ENCODE measurements at regions not wholly inside any gene's neighbourhood (a gene's known extent, or its start where the extent isn't known, plus 50 kb on each side); places are given as distances from the start of the nearest gene placed in this dataset.

- no peak for DNase-seq (ENCODE audit: low read depth, low spot score)
These were observed 1944.6 kb upstream of the WWC1 start for GRCh38 chr5:166346726-166347374.

GRCh38 chr5:166349046-166349445 lies 1942.4 kb upstream of the WWC1 start:
- DNase-seq (ENCODE audit: low read depth, low spot score) = no peak

DNA sequence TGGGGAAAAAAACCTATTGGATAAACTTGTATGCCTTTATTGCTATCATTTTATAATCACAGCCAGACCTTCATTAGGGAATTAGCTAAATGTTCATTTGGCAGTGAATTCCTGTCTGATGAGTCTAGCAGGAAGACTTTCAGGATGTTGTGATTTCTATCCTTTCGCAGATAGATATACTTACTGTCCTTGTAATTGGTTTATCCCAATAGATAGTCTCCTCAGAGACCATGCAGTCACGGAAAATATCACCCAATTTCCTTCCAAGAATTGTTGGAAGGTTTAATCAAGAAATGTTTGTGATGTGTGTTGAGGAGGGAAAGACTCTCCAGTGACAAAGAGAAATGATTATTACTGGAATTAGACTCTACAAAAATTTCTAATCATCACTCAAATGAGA lies 1937.9 kb upstream of the WWC1 start:
- no peak for DNase-seq (ENCODE audit: low read depth, low spot score)

DNA sequence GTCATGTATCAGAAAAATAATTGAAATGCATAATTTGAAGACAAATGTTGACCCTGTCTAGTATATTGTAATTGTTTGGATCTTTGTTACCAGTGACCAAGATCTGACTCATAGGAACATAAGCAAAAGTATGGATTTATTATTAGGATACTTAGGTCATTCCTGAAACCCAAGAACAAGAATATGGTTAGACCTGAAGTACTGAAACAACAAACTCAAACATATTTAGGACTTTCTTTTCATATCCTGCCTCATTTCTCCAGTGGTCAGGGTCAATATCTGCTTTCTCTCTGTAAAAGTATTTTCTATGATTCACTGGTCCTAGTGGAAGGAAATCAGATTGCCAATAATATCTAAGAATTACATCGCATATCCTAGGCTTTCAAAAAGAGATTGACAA lies 1937.1 kb upstream of the WWC1 start:
- no peak for DNase-seq (ENCODE audit: low read depth, low spot score)

- DNase-seq (ENCODE audit: low read depth, low spot score) = no peak
These were observed 1935.3 kb upstream of the WWC1 start for GRCh38 chr5:166356096-166356495.

GRCh38 chr5:166358127-166358830 lies 1933.2 kb upstream of the WWC1 start:
- peak; percentile 23 for DNase-seq (ENCODE audit: low read depth, low spot score)

GRCh38 chr5:166363087-166363760 lies 1928.2 kb upstream of the WWC1 start:
- DNase-seq (ENCODE audit: low read depth, low spot score) = no peak

GRCh38 chr5:166365164-166365563 lies 1926.3 kb upstream of the WWC1 start:
- no peak for DNase-seq (ENCODE audit: low read depth, low spot score)

- no peak for DNase-seq (ENCODE audit: low read depth, low spot score)
These were observed 1924.1 kb upstream of the WWC1 start for GRCh38 chr5:166367391-166367790.

- no peak for DNase-seq (ENCODE audit: low read depth, low spot score)
These were observed 1922.1 kb upstream of the WWC1 start for GRCh38 chr5:166369346-166369745.

- DNase-seq (ENCODE audit: low read depth, low spot score) = no peak
These were observed 1921.6 kb upstream of the WWC1 start for GRCh38 chr5:166369807-166370206.

GRCh38 chr5:166370928-166371690 lies 1920.3 kb upstream of the WWC1 start:
- peak; percentile 28 for DNase-seq (ENCODE audit: low read depth, low spot score)

DNA sequence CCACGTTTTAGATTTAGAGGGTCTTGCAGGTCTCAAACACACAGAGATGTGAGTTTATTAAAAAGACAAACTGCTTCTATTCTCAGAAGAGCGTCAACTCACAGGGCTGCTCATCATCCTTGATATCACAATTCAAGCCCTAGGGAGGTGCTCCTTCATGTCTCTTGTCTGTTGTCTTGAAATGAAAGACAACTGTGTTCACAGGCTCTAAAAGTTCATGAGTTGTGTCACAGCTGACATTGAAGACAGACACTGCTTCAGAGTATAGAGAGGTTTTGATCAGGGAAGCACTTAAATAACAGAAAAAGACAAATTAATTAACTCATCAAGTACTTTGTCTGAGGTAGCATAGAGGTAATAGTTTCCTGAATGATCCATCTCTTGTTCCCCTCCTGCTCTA lies 1917.6 kb upstream of the WWC1 start:
- no peak for DNase-seq (ENCODE audit: low read depth, low spot score)

DNA sequence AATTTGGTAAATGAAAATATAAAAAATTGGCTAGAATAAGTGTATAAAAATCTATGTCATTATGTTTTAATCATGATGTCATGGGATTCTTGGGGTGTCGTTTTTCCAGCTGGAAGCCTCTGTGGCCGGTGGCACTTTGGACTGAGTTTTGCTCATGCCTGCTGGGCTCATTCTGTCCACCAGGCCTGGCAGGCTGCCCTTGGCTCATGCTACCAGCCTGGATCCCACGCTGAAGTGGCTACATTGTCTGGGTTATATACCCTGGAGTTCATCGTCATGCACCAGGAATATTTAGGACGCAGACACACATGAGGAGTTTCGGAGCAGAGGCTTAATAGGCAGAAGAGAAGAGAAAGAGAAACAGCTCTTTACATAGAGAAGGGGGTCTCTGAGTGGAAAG lies 1913.7 kb upstream of the WWC1 start:
- DNase-seq (ENCODE audit: low read depth, low spot score) = peak; percentile 76

GRCh38 chr5:166379517-166379916 lies 1911.9 kb upstream of the WWC1 start:
- DNase-seq (ENCODE audit: low read depth, low spot score) = no peak

GRCh38 chr5:166382031-166382430 lies 1909.4 kb upstream of the WWC1 start:
- DNase-seq (ENCODE audit: low read depth, low spot score) = no peak

GRCh38 chr5:166398131-166398530 lies 1893.3 kb upstream of the WWC1 start:
- no peak for DNase-seq (ENCODE audit: low read depth, low spot score)

- peak; percentile 19 for DNase-seq (ENCODE audit: low read depth, low spot score)
These were observed 1891.7 kb upstream of the WWC1 start for GRCh38 chr5:166399781-166400180.

DNA sequence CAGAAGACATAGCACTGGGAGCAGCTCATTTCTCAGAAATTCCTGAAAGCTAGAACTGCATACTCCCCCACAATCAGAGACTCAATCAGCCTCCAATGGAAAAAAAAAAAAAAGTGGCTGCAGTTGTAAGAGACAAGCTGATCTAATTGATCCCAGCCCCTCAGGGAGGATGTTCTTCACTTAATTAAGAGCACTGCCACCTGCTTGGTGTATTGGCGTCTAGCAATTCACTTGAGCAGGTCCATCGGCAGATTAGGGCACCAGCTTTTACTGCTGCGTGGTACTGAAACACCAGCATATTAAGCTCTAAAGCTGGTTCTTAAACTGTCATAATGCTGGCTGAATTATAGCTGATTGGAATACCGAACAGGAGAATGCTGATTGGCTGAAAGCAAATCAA lies 1890.1 kb upstream of the WWC1 start:
- no peak for DNase-seq (ENCODE audit: low read depth, low spot score)

DNA sequence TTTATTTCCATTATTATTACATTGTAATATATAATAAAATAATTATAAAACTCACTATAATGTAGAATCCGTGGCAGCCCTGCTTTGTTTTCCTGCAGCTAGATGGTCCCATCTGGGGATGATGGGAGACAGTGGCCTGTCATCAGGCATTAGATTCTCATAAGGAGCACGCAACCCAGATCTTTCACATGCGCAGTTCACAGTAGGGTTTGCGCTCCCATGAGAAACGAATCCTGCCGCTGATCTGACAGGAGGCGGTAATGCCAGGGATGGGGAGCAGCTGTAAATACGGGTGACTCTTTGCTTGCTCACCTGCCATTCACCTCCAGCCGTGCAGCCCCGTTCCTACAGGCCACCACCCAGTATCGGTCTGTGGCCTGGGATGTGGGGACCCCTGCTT lies 1879.3 kb upstream of the WWC1 start:
- DNase-seq (ENCODE audit: low read depth, low spot score) = no peak

DNA sequence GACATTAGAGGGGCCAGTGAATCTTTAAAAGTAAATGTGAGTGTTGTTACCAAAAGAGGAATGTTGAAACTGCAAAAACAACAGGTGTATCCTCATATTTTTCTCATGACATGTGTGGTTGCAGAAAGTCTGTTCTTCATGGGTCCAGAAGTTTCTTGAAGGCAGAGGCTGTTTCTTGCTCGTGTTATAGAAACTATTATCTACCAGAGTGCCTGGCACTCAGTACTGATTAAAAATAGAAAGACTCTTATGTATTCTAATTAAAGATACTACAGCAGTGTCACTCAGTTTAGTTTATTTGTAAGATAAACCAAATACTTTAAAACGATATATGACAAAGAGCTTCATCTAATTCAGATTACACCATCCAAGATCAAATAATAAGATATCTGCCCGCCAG lies 1864.2 kb upstream of the WWC1 start:
- DNase-seq (ENCODE audit: low read depth, low spot score) = no peak

GRCh38 chr5:166428264-166428803 lies 1863.1 kb upstream of the WWC1 start:
- DNase-seq (ENCODE audit: low read depth, low spot score) = no peak
